Endodermal cell (in vitro differentiated cells): ENCODE measurements at regions not wholly inside any gene's neighbourhood (a gene's known extent, or its start where the extent isn't known, plus 50 kb on each side); places are given as distances from the start of the nearest gene placed in this dataset.

Source experiments
- DNase-seq: peaks from one replicate; pipeline ENCODE4 v3.0.0-alpha.2; 2017
- H3K27ac ChIP-seq: 2 replicates; pipeline ENCODE4 v1.5.1; 2013; ENCODE audit warnings: mild to moderate bottlenecking, low read depth, low read length, moderate library complexity
- H3K27me3 ChIP-seq: 2 replicates; pipeline ENCODE4 v1.6.1; 2013; ENCODE audit warnings: mild to moderate bottlenecking, low read length, moderate library complexity; ENCODE audit not compliant: insufficient read depth, control insufficient read depth, poor library complexity, severe bottlenecking
- H3K36me3 ChIP-seq: 2 replicates; pipeline ENCODE4 v1.7.0; 2013; ENCODE audit warnings: mild to moderate bottlenecking, low read length, moderate library complexity; ENCODE audit not compliant: control insufficient read depth, insufficient read depth
- H3K4me1 ChIP-seq: one replicate; pipeline ENCODE4 v1.7.0; 2013; ENCODE audit warnings: low read length; ENCODE audit not compliant: control insufficient read depth, insufficient read depth
- H3K4me3 ChIP-seq: 2 replicates; pipeline ENCODE4 v1.5.1; 2013; ENCODE audit warnings: mild to moderate bottlenecking, low read length, moderate library complexity
- H3K9ac ChIP-seq: 2 replicates; pipeline ENCODE4 v1.6.1; 2013; ENCODE audit warnings: mild to moderate bottlenecking, low read length, moderate library complexity; ENCODE audit not compliant: poor library complexity, severe bottlenecking; ENCODE audit errors: extremely low read depth
- H3K9me3 ChIP-seq: 2 replicates; pipeline ENCODE4 v1.6.1; 2013; ENCODE audit warnings: mild to moderate bottlenecking, low read length, moderate library complexity; ENCODE audit not compliant: control insufficient read depth
- H3K27ac Mint-ChIP-seq: 2 replicates; pipeline ENCODE4 v1.8.0; 2020; ENCODE audit warnings: mixed read lengths
- H3K27me3 Mint-ChIP-seq: 2 replicates; pipeline ENCODE4 v1.8.0; 2021; ENCODE audit warnings: mild to moderate bottlenecking, mixed read lengths; ENCODE audit not compliant: insufficient read depth
- H3K36me3 Mint-ChIP-seq: 2 replicates; pipeline ENCODE4 v1.8.0; 2020; ENCODE audit warnings: low read depth, mixed read lengths
- H3K4me1 Mint-ChIP-seq: 2 replicates; pipeline ENCODE4 v1.8.0; 2020; ENCODE audit warnings: mixed read lengths
- H3K4me3 Mint-ChIP-seq: 2 replicates; pipeline ENCODE4 v1.8.0; 2020; ENCODE audit warnings: mild to moderate bottlenecking, moderate library complexity, mixed read lengths
- H3K9me3 Mint-ChIP-seq: 2 replicates; pipeline ENCODE4 v1.8.0; 2020; ENCODE audit warnings: mild to moderate bottlenecking, mixed read lengths
- CTCF ChIP-seq: fragments of 200-600 bp; sonication (generic); conservative IDR thresholded peaks from 2 replicates; pipeline ENCODE4 v1.5.0; 2021; ENCODE audit warnings: antibody characterized with exemption, mild to moderate bottlenecking
- WGBS, 2 experiments: methylation state at CpG; one replicate each; pipeline versions ENCODE4 v1.1.5 to v1.1.7; 2013; ENCODE audit warnings: missing lambda C conversion rate in 2 of 2, mixed read lengths in 1 of 2; ENCODE audit not compliant: insufficient coverage in 1 of 2, insufficient read length in 1 of 2; 5-methylcytosine and 5-hydroxymethylcytosine counted together

- Histone ChIP-seq H3K27me3 (no peaks in the 10 kb centered on the region), H3K9me3 (no peaks in the 10 kb centered on the region), H3K9ac (no peak overlapping the region), H3K4me3 (no peak overlapping the region), H3K36me3 (no peaks in the 10 kb centered on the region), H3K4me1 (no peaks in the 10 kb centered on the region), H3K27ac (no peak overlapping the region)
- H3K27me3 Mint-ChIP-seq: no peaks in the 10 kb centered on the region
- no peak for TF ChIP-seq CTCF
- no peaks in the 10 kb centered on the region for H3K36me3 Mint-ChIP-seq
- H3K27ac Mint-ChIP-seq: no peak overlapping the region
- DNase-seq: no peak
- no peak overlapping the region for H3K4me3 Mint-ChIP-seq
- H3K9me3 Mint-ChIP-seq: peaks cover 6% of the 10 kb centered on the region
- no peaks in the 10 kb centered on the region for H3K4me1 Mint-ChIP-seq
These were observed 487.3 kb upstream of the EPHA5 start for GRCh38 chr4:66157594-66157993.

- TF ChIP-seq CTCF: no peak
- 76 to 90% methylated on average over 4 to 6 of the region's 6 CpGs for WGBS, 2 experiments
- no peaks in the 10 kb centered on the region for H3K27me3 Mint-ChIP-seq
- H3K36me3 Mint-ChIP-seq: no peaks in the 10 kb centered on the region
- Histone ChIP-seq H3K9ac (no peak overlapping the region), H3K36me3 (no peaks in the 10 kb centered on the region), H3K4me1 (no peaks in the 10 kb centered on the region), H3K27me3 (no peaks in the 10 kb centered on the region), H3K4me3 (no peak overlapping the region), H3K9me3 (no peaks in the 10 kb centered on the region), H3K27ac (no peak overlapping the region)
- no peak overlapping the region for H3K27ac Mint-ChIP-seq
- H3K4me3 Mint-ChIP-seq: no peak overlapping the region
- DNase-seq: no peak
- no peaks in the 10 kb centered on the region for H3K4me1 Mint-ChIP-seq
- H3K9me3 Mint-ChIP-seq: no peaks in the 10 kb centered on the region
These were observed 459.8 kb upstream of the EPHA5 start for GRCh38 chr4:66130042-66130441.

GRCh38 chr4:66123831-66124413 lies 453.6 kb upstream of the EPHA5 start:
- no peaks in the 10 kb centered on the region for H3K36me3 ChIP-seq
- Mint-ChIP-seq H3K27me3 (no peaks in the 10 kb centered on the region), H3K27ac (no peak overlapping the region), H3K36me3 (no peaks in the 10 kb centered on the region), H3K9me3 (no peaks in the 10 kb centered on the region), H3K4me3 (no peak overlapping the region), H3K4me1 (no peaks in the 10 kb centered on the region)
- TF ChIP-seq CTCF: no peak
- H3K27ac ChIP-seq: no peak overlapping the region
- H3K9me3 ChIP-seq: no peaks in the 10 kb centered on the region
- H3K27me3 ChIP-seq: no peaks in the 10 kb centered on the region
- DNase-seq: no peak
- 94% methylated on average over 1 of the region's 1 CpG; no CpG with 5 or more reads in 1 of the 2 experiments for WGBS, 2 experiments
- H3K4me1 ChIP-seq: no peaks in the 10 kb centered on the region
- H3K4me3 ChIP-seq: no peak overlapping the region
- no peak overlapping the region for H3K9ac ChIP-seq
